ENCODE measurements at regions not wholly inside any gene's neighbourhood (a gene's known extent, or its start where the extent isn't known, plus 50 kb on each side); places are given as distances from the start of the nearest gene placed in this dataset.
"Not testable (repeated sequence)": the region's sequence is repeated elsewhere in the genome, so short reads cannot be mapped to it uniquely, and the experiment has no call there.

GRCh38 chr6:113057567-113058053 lies 710.5 kb downstream of the RFPL4B start:
- no peak for DNase-seq

GRCh38 chr6:113060664-113061063 lies 713.5 kb downstream of the RFPL4B start:
- DNase-seq: no peak

GRCh38 chr6:113065611-113066010 lies 718.5 kb downstream of the RFPL4B start:
- DNase-seq: no peak

DNA sequence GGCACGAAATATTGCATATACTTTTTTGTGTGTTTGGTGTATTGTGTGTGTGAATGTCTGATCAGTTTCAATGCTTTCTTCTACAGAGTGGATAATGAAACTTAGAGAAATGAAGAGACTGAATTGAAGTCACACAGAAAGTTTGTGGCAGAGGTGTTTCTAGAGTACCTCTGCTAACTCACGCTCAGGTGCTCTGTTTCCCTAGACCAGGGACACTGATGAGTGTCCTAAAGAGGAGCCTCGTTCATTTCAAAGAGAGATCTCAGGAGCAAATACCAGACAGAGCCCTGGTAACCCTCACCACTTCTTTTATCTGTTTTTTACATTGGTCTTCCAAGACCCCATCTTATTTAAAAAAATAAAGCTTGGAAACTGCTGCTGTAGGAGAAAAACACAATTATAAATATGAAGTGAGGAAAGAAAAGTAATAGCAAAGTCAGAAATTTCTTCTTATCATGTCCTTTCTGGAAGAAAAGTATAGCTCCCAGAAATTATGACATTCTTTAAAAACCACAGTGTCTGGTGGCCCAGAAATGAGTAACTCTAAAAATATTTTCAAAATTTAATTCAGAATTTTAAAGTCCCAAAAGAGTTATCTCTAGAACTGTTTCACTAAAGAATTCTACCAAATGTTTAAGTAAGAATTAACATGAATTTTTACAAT lies 720.6 kb downstream of the RFPL4B start:
- DNase-seq: no peak

- no peak for DNase-seq
These were observed 721.4 kb downstream of the RFPL4B start for GRCh38 chr6:113068570-113068969.

- DNase-seq: not testable (repeated sequence)
These were observed 723.6 kb downstream of the RFPL4B start for GRCh38 chr6:113070681-113071080.

GRCh38 chr6:113073611-113074191 lies 726.6 kb downstream of the RFPL4B start:
- DNase-seq: no peak

DNA sequence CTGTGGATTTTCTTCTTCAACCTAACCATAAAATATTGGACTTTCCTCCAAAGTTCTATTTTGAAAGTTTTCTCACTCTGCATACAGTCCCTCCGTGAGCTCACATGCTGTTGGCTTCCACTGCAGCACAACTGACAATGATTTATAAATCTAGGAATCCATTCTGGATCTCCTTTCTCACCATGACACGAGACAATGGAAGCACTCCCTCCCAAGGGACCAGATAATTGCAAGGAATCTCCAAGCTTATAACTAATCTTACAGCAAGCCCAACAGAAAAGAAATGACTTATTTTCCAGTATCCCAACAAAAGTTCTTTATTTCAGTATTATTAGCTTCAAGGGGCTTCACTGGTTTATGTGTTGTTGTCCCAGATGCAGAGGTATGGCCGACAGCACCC lies 729.0 kb downstream of the RFPL4B start:
- no peak for DNase-seq

GRCh38 chr6:113076816-113077215 lies 729.7 kb downstream of the RFPL4B start:
- no peak for DNase-seq

GRCh38 chr6:113077794-113078193 lies 730.7 kb downstream of the RFPL4B start:
- no peak for DNase-seq

- DNase-seq: no peak
These were observed 731.7 kb downstream of the RFPL4B start for GRCh38 chr6:113078791-113079190.

DNA sequence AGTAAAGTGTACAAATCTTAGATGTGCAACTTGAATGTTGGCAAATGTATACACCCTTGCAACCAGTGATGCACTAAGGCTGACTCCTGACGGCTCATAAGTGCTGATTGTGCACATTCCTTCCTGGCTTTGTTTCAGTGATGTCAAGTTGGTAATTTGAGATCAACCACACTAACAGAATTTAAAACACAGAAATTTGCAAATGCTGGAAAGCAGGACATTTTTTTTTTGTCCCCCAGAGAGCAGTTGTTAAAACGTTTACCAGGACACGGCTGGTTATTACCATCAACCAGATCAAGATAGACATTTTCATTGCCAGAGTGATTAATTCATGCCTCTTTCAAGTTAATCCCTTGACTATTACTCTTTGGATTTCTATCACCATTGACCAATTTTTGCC lies 735.6 kb downstream of the RFPL4B start:
- no peak for DNase-seq

DNA sequence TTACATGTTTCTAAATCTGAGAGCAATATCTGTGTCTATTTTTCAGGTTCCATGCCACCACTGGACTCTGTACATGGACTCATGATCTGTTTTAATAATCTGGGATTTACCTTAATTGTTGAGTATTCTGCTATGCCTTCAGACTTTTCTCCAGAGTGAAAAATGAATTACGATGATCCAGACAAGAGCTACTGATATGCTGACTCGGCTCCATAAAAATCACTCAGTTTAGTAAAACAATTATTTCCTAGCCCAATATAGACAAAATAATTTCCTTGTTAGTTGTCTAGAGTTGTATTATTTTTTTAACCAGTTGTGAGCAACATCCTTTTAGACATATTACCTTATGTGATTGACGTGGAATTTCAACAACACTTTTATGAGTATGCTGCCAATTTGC lies 736.8 kb downstream of the RFPL4B start:
- DNase-seq: no peak

DNA sequence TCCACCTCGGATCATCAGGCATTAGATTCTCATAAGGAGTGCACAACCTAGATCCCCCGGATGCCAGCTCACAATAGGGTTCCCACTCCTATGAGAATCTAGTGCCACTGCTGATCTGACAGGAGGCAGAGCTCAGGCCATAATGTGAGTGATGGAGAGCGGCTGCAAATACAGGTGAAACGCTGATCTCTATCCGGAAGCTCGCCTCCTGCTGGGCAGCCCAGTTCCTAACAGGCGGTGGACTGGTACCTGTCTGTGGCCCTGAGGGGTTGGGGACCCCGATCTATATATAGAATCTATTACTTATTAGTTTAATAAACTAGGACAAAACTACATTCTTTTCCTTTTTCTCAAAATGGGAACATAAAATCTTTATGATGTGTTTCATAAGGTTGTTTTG lies 741.9 kb downstream of the RFPL4B start:
- no peak for DNase-seq

GRCh38 chr6:113092795-113093194 lies 745.7 kb downstream of the RFPL4B start:
- no peak for DNase-seq

GRCh38 chr6:113094779-113095178 lies 747.6 kb downstream of the RFPL4B start:
- no peak for DNase-seq

DNA sequence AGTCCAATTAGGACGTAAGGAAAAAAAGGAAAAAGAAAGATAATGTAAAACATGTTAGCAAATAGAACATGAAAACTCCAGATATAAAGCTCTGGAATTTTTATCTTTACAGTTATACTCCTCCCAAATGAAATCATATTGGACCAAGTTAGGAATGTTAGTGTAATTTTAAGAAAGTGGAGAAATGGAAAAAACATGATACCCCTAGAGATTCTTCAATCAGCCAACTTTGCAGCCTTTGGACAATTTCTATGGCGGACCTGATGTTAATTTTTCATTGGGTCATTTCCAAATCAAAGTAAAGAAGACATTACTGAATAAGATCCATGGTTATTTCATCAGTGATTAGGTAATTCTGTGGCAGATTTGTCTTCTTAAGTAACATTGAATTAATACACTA lies 748.7 kb downstream of the RFPL4B start:
- no peak for DNase-seq

GRCh38 chr6:113102761-113103160 lies 754.4 kb upstream of the MARCKS start:
- DNase-seq: no peak

GRCh38 chr6:113103634-113104361 lies 753.3 kb upstream of the MARCKS start:
- DNase-seq: no peak

DNA sequence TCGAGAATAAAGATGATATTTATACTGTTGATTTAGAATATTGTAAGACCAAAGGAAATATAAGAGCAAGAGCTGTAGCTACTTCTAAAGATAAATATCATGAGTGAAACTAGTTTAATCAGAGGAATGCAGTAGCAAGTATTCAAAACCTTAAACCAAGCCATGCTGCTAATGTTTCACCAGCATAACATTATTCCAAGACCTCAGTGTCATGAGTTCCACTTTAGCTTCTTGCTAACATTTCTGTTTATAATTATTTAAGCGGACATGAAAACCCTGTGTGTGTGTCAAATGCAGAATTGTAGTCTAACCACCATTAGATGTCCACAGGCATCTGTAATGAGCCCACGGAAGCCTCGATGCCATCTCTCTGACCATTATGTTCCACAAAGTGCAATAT lies 752.6 kb upstream of the MARCKS start:
- no peak for DNase-seq

DNA sequence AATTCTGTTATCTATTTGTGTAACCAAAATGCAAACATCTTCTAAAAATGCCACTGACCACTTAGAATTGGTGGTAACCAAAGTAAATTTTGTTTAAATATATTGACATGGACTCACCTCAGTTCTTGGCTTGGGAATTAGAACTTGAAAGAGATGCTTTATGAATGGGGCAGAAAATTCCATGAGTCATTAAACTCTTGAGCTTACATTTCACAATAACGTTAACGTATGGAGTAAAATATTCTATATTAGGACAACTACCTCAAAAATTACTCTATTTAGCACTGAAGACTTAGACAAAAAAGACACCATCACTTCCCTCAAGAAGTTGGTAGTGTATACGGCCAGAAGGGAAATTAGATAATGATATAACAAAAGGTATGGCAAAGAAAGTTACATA lies 752.2 kb upstream of the MARCKS start:
- no peak for DNase-seq

- no peak for DNase-seq
These were observed 746.9 kb upstream of the MARCKS start for GRCh38 chr6:113110211-113110610.

DNA sequence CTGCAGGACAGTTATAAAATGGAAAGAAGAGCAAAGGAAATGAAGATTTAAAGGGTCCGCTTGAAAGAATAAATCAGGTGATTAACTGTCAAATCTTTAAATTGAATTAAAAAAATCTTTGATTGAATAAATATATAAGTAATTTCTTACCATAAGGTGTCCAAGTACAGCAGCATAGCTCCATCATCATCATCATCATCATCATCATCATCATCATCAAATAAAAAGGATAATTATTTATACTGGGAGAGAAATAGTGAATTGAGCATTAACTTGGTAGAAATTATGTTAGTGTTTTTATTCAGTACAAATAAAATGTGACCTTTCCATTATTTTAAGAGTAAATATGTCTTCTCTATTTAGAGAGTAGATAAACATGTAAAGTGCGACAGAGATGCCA lies 745.6 kb upstream of the MARCKS start:
- DNase-seq: no peak

DNA sequence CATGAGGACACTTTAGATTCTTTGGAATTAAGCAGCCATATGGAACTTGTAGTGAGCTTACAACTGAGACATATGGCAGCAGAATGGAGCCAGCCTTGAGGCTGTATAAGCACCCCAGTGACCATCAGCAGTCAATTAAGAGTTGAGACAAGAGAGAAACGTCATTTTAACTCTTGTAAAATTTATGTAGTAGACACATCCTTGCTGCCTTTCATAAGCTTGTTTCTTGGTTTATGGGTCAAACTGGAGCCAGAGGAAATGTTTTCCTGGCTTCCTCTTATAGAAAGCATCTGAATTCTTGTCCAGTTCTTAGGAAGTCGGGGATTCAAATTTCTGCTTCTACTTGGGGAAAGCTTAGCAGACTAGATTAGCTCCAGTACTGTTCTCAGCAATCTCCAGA lies 745.1 kb upstream of the MARCKS start:
- DNase-seq: no peak
